ENCODE measurements at regions not wholly inside any gene's neighbourhood (a gene's known extent, or its start where the extent isn't known, plus 50 kb on each side); places are given as distances from the start of the nearest gene placed in this dataset.

- TF ChIP-seq EZH2 (IDR thresholded peaks at IDR 0.05; ENCODE audit: borderline replicate concordance, low read length) = no peak
- TF ChIP-seq CTCF (IDR thresholded peaks at IDR 0.05; ENCODE audit: low read length) = no peak
- Histone ChIP-seq H3K9me3 (ENCODE audit: low read length) (no peaks in the 10 kb centered on the region), H3K79me2 (ENCODE audit: insufficient read depth, low read length) (no peaks in the 10 kb centered on the region), H3K4me1 (ENCODE audit: insufficient read depth, low read length, severe bottlenecking) (no peaks in the 10 kb centered on the region), H4K20me1 (ENCODE audit: insufficient read depth, low read length) (no peaks in the 10 kb centered on the region), H3K9me2 (ENCODE audit: low read depth, low read length) (no peaks in the 10 kb centered on the region), H3K9ac (ENCODE audit: low read length) (no peak overlapping the region), H3K4me3 (ENCODE audit: low read depth, low read length, poor library complexity, severe bottlenecking) (no peak overlapping the region), H3K36me3 (ENCODE audit: insufficient read depth, low read length) (no peaks in the 10 kb centered on the region), H3K27ac (ENCODE audit: low read depth, low read length, poor library complexity, severe bottlenecking) (no peak overlapping the region), H3F3A (ENCODE audit: insufficient read depth, low read length) (no peaks in the 10 kb centered on the region), H2AFZ (ENCODE audit: low read length) (no peak overlapping the region), H3K4me2 (ENCODE audit: low read length) (no peak overlapping the region), H3K27me3 (ENCODE audit: insufficient read depth, low read length) (no peaks in the 10 kb centered on the region)
Observed at GRCh38 chr15:91723959-91724358, 129.5 kb upstream of the SLCO3A1 start.

DNA sequence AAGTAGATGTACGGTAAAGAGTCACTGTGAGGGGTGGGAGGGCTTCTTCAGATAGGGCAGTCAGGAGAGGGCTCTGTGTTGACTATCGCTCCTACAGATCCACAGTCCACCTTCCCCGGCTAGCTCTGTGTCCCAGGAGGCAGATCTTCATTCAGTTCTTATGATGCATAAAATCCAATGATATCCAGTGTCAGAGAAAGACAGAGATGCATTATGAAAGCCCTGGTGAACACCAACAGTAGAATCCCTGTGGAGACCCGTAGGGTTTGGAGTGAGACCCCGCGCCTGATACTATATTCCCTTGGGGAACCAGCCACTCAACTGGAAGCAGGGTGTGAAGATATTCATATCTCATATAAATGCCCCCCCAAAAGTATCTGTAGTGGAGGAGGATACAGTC is 119.8 kb upstream of the SLCO3A1 start:
- TF ChIP-seq EZH2 (IDR thresholded peaks at IDR 0.05; ENCODE audit: borderline replicate concordance, low read length) (no peak), CTCF (IDR thresholded peaks at IDR 0.05; ENCODE audit: low read length) (no peak)
- H3K9ac ChIP-seq (ENCODE audit: low read length) = no peak overlapping the region

DNA sequence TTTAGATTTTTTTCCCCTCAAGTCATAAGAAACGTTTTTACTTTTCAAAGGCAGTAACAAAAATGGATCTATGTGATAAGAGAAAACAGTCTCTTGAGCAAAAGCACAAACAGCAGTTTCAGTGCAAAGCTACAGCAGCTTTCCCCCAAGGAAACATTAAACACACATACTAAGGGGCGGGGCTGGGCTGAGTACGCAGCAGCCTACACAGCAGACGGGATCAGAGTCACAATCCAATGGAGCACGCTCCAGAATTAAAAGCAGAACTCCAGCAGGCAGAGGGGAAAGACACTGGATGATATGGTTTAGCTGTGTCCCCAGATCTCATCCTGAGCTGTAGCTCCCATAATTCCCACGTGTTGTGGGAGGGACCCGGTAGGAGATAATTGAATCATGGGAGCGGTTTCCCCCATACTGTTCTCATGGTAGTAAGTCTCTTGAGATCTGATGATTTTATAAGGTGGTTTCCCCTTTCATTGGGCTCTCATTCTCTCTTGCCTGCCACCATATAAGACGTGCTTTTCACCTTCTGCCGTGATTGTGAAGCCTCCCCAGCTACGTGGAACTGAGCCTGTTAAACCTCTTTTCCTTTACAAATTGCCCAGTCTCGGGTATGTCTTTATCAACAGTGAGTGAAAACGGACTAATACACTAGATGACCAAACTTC is 116.2 kb upstream of the SLCO3A1 start:
- Histone ChIP-seq H3K9me2 (ENCODE audit: low read depth, low read length) (no peaks in the 10 kb centered on the region), H3K9ac (ENCODE audit: low read length) (no peak overlapping the region), H3K27me3 (ENCODE audit: insufficient read depth, low read length) (0 out of 2 replicates have a peak, but pooled peaks cover 10% of the 10 kb centered on the region), H3K79me2 (ENCODE audit: insufficient read depth, low read length) (no peaks in the 10 kb centered on the region), H3K36me3 (ENCODE audit: insufficient read depth, low read length) (no peaks in the 10 kb centered on the region), H3K4me3 (ENCODE audit: low read depth, low read length, poor library complexity, severe bottlenecking) (no peak overlapping the region), H3K4me2 (ENCODE audit: low read length) (no peak overlapping the region), H3K27ac (ENCODE audit: low read depth, low read length, poor library complexity, severe bottlenecking) (no peak overlapping the region), H3F3A (ENCODE audit: insufficient read depth, low read length) (no peaks in the 10 kb centered on the region), H2AFZ (ENCODE audit: low read length) (no peak overlapping the region), H3K4me1 (ENCODE audit: insufficient read depth, low read length, severe bottlenecking) (no peaks in the 10 kb centered on the region), H3K9me3 (ENCODE audit: low read length) (no peaks in the 10 kb centered on the region), H4K20me1 (ENCODE audit: insufficient read depth, low read length) (no peaks in the 10 kb centered on the region)
- TF ChIP-seq CTCF (IDR thresholded peaks at IDR 0.05; ENCODE audit: low read length) (no peak), EZH2 (IDR thresholded peaks at IDR 0.05; ENCODE audit: borderline replicate concordance, low read length) (no peak)

More for the DNA sequence above, 119.8 kb upstream of the SLCO3A1 start:
- Histone ChIP-seq H3K79me2 (ENCODE audit: insufficient read depth, low read length) (no peaks in the 10 kb centered on the region), H2AFZ (ENCODE audit: low read length) (no peak overlapping the region), H3K4me1 (ENCODE audit: insufficient read depth, low read length, severe bottlenecking) (no peaks in the 10 kb centered on the region), H3K4me3 (ENCODE audit: low read depth, low read length, poor library complexity, severe bottlenecking) (no peak overlapping the region), H3K27ac (ENCODE audit: low read depth, low read length, poor library complexity, severe bottlenecking) (no peak overlapping the region), H3F3A (ENCODE audit: insufficient read depth, low read length) (no peaks in the 10 kb centered on the region), H3K27me3 (ENCODE audit: insufficient read depth, low read length) (0 out of 2 replicates have a peak, but pooled peaks cover 10% of the 10 kb centered on the region), H4K20me1 (ENCODE audit: insufficient read depth, low read length) (no peaks in the 10 kb centered on the region), H3K9me3 (ENCODE audit: low read length) (no peaks in the 10 kb centered on the region), H3K36me3 (ENCODE audit: insufficient read depth, low read length) (no peaks in the 10 kb centered on the region), H3K4me2 (ENCODE audit: low read length) (no peak overlapping the region), H3K9me2 (ENCODE audit: low read depth, low read length) (no peaks in the 10 kb centered on the region)
